GM19467 (cell line): ENCODE measurements at regions not wholly inside any gene's neighbourhood (a gene's known extent, or its start where the extent isn't known, plus 50 kb on each side); places are given as distances from the start of the nearest gene placed in this dataset.
"Not testable (repeated sequence)": the region's sequence is repeated elsewhere in the genome, so short reads cannot be mapped to it uniquely, and the experiment has no call there.

Experiments used
- ATAC-seq: cut with Tn5 transposase; IDR thresholded peaks from one replicate; pipeline ENCODE4 v1.9.1; 2021; ENCODE audit warnings: mild to moderate bottlenecking, moderate library complexity; ENCODE audit not compliant: unreplicated experiment

DNA sequence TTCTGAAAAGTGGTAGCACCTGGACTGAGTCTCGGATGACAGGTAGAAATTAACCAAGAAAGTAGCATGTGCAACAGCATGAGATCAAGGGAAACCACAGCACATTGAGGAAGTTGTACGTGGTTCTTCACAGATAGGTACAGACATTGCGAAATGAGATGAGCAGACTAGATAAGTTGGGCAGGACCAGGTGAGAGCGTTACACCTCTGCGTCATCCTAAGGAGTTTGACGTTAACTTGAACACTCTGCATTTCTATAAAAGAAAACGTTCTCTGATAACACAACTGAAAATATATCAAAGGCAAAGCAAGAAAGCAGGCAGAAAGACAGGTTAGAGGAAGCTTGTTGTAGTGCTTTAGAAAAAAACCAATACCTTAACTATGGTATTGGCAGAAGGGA is 98.5 kb upstream of the RASSF8 start:
- ATAC-seq = no peak

DNA sequence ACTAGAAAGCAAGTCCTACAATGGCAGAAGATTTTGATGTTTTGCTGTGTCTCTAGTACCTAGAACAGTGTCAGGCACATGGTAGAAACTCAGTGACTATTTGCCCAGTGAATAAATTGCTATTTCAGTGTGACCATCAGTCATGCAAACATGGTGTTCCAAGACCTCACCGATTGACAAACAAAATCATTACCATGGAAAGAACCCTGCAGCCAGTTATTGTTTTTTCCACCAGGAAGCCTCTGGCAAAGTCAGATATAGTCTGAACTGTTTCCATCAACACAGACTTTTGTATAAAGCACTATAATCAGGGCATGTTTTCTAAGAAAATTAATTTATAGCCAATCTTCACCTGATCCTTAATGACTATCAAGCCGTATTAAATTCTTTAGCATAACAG is 97.3 kb upstream of the RASSF8 start:
- no peak for ATAC-seq

DNA sequence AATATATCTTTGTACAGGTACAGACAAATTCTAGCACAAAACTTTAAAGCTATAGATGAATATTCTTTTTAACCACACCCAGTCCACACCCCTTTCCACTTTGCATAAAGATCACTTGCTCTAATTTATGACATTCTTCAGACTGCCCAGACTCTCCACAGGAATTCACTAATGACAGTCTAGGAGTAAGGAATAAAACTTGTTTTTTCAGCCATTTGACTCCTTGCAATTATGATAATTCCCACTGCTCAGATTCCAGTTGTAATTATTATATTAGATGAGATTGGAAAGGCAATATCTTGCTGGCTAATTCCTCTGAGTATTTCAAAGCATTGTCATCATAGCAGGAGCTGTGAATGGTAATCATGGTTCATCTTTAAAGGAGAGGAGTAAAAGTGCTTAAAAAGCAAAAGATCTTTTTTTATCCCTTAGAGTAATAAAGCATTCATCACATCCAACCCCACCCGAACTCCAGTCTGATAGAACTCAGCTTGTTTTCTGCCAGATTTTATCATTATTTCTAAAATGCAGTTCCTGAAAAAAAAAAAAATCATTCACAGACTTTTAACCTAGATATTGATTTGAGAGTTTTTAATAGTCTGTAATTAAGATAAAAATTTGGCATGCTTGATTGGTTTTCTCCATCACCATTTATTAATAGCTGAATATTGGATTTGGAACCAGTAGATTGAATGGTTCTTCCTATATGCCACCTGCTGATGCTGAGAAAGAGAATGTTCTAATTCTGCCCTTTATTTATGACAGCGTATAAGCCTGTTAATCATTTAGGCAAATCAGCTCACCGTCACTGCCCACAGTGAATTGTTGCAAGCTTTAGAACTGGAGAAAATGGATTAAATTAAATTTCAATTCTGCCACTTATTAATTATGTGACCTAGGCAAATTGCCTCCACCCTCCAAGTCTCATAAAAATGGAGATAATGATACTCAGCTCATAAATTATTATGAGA is 93.9 kb upstream of the RASSF8 start:
- no peak for ATAC-seq

DNA sequence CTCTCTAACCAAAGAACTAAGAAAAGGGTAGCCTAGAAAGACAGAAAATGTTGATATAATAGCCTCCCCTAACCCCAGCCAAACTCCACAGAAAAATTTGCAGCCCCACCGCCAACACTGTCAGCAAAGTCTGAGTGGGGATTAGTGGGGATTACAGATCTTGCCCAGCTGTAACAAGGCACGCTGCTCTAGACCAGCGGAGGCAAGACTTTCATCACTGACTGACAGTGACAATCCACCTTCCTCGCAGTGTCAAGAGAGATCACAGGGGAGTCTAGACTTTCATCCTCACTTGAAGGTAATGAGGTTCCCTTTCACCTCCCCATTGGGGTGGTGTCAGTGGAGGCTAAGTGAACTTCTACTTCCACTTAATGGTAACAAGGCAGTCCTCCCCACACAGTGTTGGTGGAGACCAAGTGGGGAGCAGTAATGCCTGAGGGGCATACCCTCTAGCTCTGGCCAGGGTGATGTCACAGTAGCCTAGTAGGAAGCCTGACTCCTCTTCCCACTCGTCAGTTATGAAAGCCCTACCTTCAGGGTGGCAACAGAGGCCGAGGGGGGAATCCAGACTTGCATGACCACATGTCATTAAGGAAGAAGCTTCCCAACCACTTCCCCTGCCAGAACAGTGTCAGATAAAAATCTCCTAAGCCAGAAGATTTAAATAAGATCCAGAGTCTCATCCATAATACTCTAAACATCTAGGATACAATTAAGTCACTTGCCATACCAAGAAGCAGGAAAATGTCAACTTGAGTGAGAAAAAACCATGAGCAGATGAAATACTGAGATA is 91.7 kb upstream of the RASSF8 start:
- no peak for ATAC-seq

DNA sequence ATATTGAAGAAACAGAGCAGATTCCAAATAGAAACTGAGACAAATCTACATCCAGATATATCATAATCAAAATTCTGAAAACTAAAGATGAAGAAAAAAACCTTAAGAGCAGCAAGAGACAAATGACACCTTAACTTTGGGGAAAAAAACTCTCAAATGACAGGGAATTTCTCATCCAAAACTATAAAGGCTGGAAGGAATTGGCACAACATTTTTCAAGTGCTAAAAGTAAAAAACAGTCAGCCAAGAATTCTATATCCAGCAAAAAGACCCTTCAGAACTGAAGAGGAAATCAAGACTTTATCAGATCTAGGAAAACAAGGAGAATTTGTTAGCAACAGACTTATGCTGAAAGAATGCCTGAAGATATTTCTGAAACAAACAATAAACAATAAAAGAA is 90.3 kb upstream of the RASSF8 start:
- ATAC-seq = no peak

DNA sequence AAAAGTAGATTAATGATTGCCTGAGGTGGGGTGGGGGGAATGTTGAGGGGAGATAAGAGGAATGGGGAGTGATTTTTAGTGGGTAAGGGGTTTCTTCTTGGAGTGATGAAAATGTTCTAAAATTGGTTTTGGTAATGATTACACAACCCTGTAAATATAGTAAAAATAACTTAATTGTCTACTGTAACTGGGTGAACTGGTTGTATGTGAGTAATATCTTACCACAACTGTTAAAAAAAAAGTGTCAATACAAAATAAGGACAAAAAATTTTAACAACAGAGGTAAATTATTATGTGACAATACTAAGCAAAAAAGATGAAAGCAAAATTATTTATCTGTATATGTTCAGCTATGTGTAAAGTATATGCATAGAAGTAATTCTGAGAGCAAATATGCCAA is 86.3 kb upstream of the RASSF8 start:
- ATAC-seq = no peak

DNA sequence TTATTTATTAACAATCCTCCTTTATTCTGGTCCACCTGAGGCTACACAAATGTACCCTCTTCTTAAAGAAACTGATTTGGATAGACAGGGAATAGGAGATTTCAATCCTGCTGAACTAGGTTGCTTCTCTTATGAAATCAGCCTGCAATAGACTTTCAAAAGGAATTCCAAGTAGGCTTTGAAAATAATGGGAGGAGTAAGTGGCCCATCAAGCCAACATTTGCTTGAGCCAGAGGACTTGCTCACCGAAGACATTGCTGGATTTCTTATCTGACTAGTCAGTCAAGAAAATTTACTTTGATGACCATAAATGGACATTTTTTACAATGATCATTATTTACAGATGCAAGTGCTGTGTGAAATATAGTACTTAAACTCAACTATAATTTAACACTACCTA is 82.8 kb upstream of the RASSF8 start:
- ATAC-seq = no peak

DNA sequence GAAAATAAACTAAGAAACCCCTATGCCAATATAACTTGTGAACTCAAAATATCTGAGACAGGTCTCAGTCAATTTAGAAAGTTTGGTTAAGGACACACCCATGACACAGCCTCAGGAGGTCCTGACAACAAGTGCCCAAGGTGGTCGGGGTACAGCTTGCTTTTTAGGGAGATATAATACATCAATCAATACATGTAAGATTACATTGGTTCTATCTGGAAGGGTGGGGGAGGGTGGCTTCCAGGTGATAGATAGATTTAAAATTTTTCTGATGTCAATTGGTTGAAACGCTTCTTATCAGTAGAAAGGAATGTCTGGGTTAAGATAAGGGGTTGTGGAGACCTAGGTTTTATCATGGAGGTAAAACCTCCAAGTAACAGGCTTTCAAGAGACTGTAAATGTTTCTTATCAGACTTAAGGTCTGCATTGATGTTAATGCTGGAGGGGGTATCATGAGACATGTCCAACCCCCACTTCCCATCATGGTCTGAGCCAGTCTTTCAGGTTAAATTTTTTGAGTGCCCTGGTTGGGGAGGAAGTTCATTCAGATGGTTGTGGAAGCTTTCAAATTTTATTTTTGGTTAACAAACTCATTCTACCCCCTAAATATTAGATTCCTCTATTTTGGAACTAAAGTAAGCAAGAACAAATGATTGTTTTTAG is 82.0 kb upstream of the RASSF8 start:
- no peak for ATAC-seq

DNA sequence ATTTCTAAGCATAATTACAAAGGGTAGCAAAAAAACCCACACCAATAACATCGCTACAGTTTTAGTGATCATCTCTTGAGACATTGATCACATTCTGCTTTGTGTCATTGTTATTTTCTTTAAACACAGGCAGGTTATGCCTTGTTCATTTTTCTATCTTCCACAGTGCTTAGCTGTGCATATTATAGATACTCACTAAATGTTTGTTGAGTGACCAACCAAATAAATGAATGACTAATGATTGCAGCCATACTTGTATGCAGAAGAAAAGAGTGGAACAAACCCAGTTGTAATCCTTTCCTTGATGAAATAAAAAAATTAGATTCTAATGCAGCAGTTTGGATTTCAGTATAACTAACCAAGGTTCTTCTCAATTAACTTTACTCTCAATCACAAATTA is 81.0 kb upstream of the RASSF8 start:
- no peak for ATAC-seq

DNA sequence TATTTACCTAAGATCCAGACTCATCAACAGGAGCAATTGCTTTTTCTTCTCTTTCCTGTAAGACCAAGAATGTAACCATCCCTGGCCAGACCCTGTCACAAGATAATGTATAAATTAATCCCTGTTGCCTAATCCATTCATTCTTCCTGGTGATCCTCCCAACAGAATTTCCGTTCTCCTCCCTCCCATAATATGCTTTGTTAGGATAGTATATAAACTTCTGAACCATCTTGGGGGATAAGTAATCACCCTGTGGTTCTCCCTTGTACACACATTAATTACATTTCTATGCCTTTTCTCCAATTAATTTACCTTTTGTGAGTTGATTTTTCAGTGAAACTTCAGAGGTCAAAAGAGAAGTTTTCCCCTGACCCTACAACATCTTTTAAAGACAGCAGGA is 76.2 kb upstream of the RASSF8 start:
- no peak for ATAC-seq

DNA sequence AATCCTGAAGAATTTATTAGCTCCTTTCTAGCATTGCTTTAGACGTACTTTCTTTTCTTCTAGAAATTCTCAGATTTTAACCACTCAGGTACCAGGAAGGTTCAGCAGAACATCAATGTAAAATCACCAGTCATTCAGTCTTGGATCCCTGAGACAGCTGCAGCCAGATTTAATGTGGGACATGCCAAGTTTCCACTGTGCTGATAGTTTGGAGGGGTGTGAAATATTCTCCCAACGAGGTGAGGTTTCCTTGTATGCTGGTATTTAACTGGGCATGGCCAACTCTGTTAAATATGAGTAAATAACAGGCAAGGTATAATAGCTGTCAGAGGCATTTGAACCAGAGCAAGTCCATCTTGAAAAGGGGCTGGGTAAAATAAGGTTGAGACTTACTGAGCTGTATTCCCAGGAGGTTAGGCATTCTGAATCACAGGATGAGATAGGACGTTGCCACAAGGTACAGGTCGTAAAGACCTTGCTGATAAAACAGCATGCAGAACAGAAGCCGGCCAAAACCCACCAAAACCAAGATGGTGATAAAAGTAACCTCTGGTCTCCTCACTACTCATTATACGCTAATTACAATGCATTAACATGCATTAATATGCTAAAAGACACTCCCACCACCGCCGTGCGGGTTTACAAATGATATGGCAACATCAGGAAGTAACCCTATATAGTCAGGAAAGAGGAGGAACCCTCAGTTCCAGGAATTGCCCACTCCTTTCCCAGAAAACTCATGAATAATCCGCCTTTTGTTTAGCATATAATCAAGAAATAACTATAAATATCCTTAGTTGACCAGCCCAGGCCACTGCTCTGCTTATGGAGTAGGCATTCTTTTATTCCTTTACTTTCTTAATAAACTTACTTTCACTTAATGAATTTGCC is 75.2 kb upstream of the RASSF8 start:
- no peak for ATAC-seq

DNA sequence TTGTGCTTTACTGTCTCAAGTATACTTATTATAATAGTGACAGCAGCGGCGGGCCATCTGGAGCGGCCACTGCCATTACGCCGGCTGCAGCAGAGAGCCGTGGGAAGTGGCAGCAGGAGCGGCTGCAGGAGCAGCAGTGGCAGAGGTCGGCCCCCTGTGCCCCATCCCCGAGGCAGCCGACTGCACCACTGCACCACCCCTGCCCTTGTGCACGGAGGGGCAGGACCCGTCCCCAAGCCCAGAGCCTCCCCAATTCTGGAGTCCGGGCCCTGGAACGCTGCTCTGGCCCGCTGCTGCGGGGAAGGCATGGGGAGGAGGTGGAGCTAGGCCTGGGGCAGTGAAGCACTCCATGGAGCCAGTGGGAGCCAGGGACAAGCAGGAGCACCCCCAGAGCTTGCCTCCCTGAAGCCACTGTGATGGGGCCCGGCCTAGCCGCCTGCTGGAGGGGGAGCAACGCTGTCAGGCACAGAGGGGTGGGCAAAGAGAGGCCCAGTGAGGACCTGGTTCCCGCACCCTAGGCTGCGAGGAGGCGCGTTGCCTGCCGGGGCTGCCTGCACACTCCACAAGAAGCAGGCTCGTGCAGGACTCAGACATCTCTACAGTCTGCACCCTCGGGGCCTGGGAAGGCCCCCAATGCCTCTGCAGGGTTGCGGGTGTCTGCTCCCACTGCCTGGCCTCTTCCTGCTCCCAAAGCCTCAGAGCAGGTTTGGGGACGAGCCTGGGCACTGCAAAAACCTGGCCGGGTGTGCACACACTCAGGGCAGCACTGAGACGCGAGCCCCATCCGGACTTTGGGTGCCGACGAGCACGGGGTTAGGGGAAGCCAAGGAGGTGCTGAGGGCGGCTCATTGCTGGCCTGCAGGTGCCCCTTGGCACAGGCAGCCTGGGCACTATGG is 74.2 kb upstream of the RASSF8 start:
- ATAC-seq = no peak

DNA sequence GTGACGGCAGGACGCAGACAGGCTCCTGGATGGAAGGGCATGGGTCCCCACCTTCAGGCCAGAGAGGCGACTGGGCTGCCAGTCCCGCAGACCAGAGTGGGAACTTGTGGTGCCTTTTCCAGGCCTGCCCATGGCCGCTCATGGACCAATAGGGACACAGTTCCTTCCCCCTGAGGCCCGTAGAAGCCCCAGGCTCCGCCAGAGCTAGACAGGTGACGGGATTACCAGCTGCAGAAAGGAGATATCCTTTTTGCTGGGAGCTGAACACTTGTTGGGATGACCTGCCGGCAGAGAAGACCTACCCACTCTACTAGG is 73.6 kb upstream of the RASSF8 start:
- no peak for ATAC-seq

DNA sequence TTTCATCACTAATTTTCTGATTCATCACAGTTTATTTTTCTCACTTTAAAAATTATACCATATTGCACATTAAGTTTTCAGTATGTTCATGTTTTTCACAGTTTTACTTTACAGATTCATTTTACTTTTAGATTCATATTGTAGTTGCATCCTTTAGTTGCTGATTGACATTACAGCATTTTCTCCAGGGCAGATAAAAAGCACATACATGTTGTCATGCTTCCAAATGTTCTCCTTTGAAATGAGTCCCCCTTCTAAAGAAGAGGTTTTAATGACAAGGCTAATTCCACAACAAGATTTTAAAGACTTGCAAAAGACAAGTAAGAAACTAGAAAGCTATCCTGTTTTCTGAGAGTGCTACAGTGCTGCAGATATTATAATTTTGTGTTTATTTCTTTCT is 72.1 kb upstream of the RASSF8 start:
- ATAC-seq = no peak

DNA sequence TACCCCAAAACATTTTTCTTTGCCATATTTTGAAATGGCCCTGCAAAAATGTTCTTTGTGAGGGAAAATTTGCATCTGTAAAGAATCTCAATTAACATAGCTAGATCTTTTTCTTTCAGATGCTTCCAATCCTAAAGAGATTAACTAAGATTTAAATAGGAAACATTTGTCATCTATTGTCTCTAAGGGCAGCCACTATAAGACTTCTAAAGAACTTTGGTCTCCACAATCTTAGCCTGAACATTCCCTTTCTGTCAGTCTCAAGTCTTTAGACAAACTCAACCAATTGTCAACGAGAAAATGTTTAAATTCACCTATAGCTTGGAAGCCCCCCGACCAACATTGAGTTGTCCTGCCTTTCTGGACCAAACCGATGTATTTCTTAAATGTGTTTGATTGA is 71.1 kb upstream of the RASSF8 start:
- ATAC-seq = no peak

DNA sequence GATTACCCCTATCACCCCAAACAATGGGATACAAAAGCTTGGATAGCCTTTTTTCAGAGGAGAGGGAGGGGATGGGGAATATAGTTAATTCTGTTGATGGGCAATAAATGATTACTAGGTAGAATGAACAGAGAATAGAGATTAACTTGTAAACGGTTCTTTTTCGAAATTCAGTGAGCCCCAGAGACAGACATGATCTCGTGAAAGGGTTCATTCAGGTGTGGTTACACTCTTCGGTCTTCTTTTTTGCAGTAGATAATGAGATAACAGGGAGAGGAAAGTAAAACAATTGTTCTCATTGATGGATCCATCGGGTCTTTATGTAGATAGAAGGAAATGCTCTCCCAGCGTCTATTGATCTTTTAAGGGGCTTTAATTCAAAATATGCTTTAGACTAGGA is 69.3 kb upstream of the RASSF8 start:
- no peak for ATAC-seq

DNA sequence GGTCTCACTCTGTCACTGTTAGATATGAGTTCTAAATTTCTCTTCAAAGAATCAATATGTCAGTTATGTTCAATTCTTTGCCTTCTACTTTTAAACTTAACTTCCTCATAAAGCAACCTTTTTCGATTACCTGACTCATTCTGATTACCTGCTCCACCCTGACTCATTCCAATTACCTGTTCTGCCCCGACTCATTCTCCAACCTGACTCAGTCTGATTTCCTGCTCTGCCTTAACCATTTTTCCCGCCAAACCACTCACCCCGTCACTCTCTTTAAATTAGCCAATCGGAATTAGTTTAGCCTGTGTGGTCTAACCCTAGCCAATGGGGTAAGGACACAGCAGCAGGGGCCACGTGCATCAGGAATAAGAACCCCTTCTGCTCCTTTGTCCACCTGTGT is 67.4 kb upstream of the RASSF8 start:
- not testable (repeated sequence) for ATAC-seq

DNA sequence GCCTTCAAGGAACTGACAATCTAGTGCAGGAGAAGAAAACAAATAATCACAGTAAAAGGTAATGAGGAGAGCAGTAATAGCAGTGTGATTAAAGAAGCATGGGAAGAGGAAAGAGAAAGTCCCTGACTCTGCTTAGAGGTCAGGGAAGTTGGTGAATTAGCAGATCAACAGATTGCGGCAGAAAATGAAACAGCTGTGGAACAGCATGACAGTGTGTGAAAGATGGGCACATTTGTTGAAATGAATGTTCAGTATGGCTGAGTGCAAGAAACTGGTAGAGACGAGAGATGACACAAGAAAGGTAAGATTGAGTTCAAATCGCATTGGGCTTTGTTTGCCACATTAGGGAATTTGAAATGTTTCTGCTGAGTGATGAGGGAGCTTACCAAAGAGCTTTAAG is 63.7 kb upstream of the RASSF8 start:
- no peak for ATAC-seq

DNA sequence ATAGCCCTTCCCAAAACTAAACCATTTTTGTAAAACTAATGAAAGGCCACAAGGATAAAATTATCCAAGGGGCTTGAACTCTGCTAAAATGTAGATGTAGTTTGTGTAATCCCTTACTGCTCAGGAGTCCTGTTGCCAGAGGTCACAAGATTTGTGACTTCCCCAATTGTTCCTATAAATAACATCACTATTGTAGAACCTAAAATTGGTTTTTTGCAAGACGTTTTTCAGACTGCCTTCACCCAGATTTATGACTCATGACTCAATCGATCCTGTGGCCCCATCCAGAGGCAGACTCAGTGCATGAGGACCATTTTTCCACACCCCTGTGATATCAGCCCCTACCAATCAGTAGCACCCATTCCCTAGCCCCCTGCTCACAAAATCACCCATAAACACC is 61.5 kb upstream of the RASSF8 start:
- ATAC-seq = no peak
